Astrocyte (in vitro differentiated cells and primary cell): ENCODE measurements at regions not wholly inside any gene's neighbourhood (a gene's known extent, or its start where the extent isn't known, plus 50 kb on each side); places are given as distances from the start of the nearest gene placed in this dataset.
"Not testable (repeated sequence)": the region's sequence is repeated elsewhere in the genome, so short reads cannot be mapped to it uniquely, and the experiment has no call there.

Experiments
- EZH2 ChIP-seq: IDR thresholded peaks from 2 replicates; pipeline ENCODE4 v1.6.1; 2012; ENCODE audit warnings: mild to moderate bottlenecking, low read length, inconsistent platforms; ENCODE audit not compliant: insufficient read depth
- TF ChIP-seq, protein P1 (sequence below): IDR thresholded peaks from 2 replicates; pipeline ENCODE4 v1.5.1; 2011; ENCODE audit warnings: low read depth, mild to moderate bottlenecking, inconsistent platforms, low read length, moderate library complexity; ENCODE audit not compliant: insufficient read depth

- TF ChIP-seq, protein P1, sequence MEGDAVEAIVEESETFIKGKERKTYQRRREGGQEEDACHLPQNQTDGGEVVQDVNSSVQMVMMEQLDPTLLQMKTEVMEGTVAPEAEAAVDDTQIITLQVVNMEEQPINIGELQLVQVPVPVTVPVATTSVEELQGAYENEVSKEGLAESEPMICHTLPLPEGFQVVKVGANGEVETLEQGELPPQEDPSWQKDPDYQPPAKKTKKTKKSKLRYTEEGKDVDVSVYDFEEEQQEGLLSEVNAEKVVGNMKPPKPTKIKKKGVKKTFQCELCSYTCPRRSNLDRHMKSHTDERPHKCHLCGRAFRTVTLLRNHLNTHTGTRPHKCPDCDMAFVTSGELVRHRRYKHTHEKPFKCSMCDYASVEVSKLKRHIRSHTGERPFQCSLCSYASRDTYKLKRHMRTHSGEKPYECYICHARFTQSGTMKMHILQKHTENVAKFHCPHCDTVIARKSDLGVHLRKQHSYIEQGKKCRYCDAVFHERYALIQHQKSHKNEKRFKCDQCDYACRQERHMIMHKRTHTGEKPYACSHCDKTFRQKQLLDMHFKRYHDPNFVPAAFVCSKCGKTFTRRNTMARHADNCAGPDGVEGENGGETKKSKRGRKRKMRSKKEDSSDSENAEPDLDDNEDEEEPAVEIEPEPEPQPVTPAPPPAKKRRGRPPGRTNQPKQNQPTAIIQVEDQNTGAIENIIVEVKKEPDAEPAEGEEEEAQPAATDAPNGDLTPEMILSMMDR, result not testable (repeated sequence)
- TF ChIP-seq EZH2, result not testable (repeated sequence)
These were observed 344.1 kb upstream of the ZNF32 start for GRCh38 chr10:43992816-43993215.
